ENCODE measurements at regions not wholly inside any gene's neighbourhood (a gene's known extent, or its start where the extent isn't known, plus 50 kb on each side); places are given as distances from the start of the nearest gene placed in this dataset.

- 93 to 100% methylated on average over 1 of the region's 1 CpG for WGBS, 2 donors (ENCODE audit: low coverage in 1 of 2)
- Histone ChIP-seq H3K27me3 (no peaks in the 10 kb centered on the region), H3K36me3 (no peaks in the 10 kb centered on the region), H3K4me1 (no peaks in the 10 kb centered on the region), H3K4me3 (no peak overlapping the region), H3K9me3 (no peaks in the 10 kb centered on the region), H3K27ac (no peak overlapping the region)
- no peak for ATAC-seq
- TF ChIP-seq CTCF (IDR thresholded peaks at IDR 0.05): no peak
- TF ChIP-seq EP300 (IDR thresholded peaks at IDR 0.05): no peak
Measured at GRCh38 chr3:1002010-1002409, 90.8 kb upstream of the CNTN6 start.

- no peak overlapping the region for H3K27ac ChIP-seq
- H3K4me3 ChIP-seq: no peak overlapping the region
- no peaks in the 10 kb centered on the region for H3K4me1 ChIP-seq
- TF ChIP-seq POLR2A (IDR thresholded peaks at IDR 0.05): no peak
- TF ChIP-seq CTCF (IDR thresholded peaks at IDR 0.05): no peak
- TF ChIP-seq POLR2AphosphoS5 (IDR thresholded peaks at IDR 0.05): no peak
- TF ChIP-seq EP300 (IDR thresholded peaks at IDR 0.05): no peak
- WGBS, 2 donors (ENCODE audit: low coverage in 1 of 2): 8 to 11% methylated on average over 1 of the region's 1 CpG
- H3K9me3 ChIP-seq: no peaks in the 10 kb centered on the region
- no peaks in the 10 kb centered on the region for H3K27me3 ChIP-seq
- ATAC-seq: no peak
- H3K36me3 ChIP-seq: no peaks in the 10 kb centered on the region
Measured at GRCh38 chr3:1007866-1008265, 85.0 kb upstream of the CNTN6 start.

- Histone ChIP-seq H3K36me3 (no peaks in the 10 kb centered on the region), H3K9me3 (no peaks in the 10 kb centered on the region), H3K4me3 (no peak overlapping the region), H3K27me3 (no peaks in the 10 kb centered on the region), H3K27ac (no peak overlapping the region), H3K4me1 (no peaks in the 10 kb centered on the region)
- TF ChIP-seq POLR2AphosphoS5 (IDR thresholded peaks at IDR 0.05) (no peak), EP300 (IDR thresholded peaks at IDR 0.05) (no peak), CTCF (IDR thresholded peaks at IDR 0.05) (no peak)
- 100% methylated on average over 1 of the region's 1 CpG for WGBS, 2 donors (ENCODE audit: low coverage in 1 of 2)
- ATAC-seq: no peak
Measured at GRCh38 chr3:1010228-1010627, 82.6 kb upstream of the CNTN6 start.

- Histone ChIP-seq H3K4me1 (no peaks in the 10 kb centered on the region), H3K4me3 (no peak overlapping the region), H3K27ac (no peak overlapping the region), H3K27me3 (no peaks in the 10 kb centered on the region), H3K36me3 (no peaks in the 10 kb centered on the region), H3K9me3 (no peaks in the 10 kb centered on the region)
- WGBS, 2 donors (ENCODE audit: low coverage in 1 of 2): 17 to 50% methylated on average over 1 to 2 of the region's 2 CpGs
- TF ChIP-seq EP300 (IDR thresholded peaks at IDR 0.05) (no peak), CTCF (IDR thresholded peaks at IDR 0.05) (no peak), POLR2A (IDR thresholded peaks at IDR 0.05) (no peak), POLR2AphosphoS5 (IDR thresholded peaks at IDR 0.05) (no peak)
- ATAC-seq: no peak
Measured at GRCh38 chr3:1015826-1016225, 77.0 kb upstream of the CNTN6 start.

- no peak for TF ChIP-seq POLR2A (IDR thresholded peaks at IDR 0.05)
- TF ChIP-seq CTCF (IDR thresholded peaks at IDR 0.05): no peak
- no peak for TF ChIP-seq EP300 (IDR thresholded peaks at IDR 0.05)
- TF ChIP-seq POLR2AphosphoS5 (IDR thresholded peaks at IDR 0.05): no peak
- H3K4me3 ChIP-seq: no peak overlapping the region
- no peaks in the 10 kb centered on the region for H3K9me3 ChIP-seq
- H3K36me3 ChIP-seq: no peaks in the 10 kb centered on the region
- ATAC-seq: no peak
- no peak overlapping the region for H3K27ac ChIP-seq
- H3K27me3 ChIP-seq: no peaks in the 10 kb centered on the region
- no peaks in the 10 kb centered on the region for H3K4me1 ChIP-seq
Measured at GRCh38 chr3:1017870-1018269, 75.0 kb upstream of the CNTN6 start.

Data from gastroesophageal sphincter (tissue), 4 donors.